Endothelial cell of umbilical vein (primary cell): ENCODE measurements at regions not wholly inside any gene's neighbourhood (a gene's known extent, or its start where the extent isn't known, plus 50 kb on each side); places are given as distances from the start of the nearest gene placed in this dataset.

Source experiments
- BruUV-seq: library from RNA; stranded (reverse); fragments of 400-500 nt; replicated peaks from 2 replicates; lab custom pipeline; 2021; lab: Mats Ljungman, UMichigan
- CTCF ChIA-PET: fragments of 300-600, 350-600 bp; sonication (Branson Sonifier 250); formaldehyde crosslinking; loops from one replicate; lab custom pipeline; 2021; ENCODE audit warnings: antibody characterized with exemption, inconsistent platforms; lab: Charles Lee
- POLR2A ChIA-PET: fragments of 300-600, 350-600 bp; sonication (Branson Sonifier 250); formaldehyde crosslinking; loops from one replicate; lab custom pipeline; 2021; ENCODE audit warnings: antibody characterized with exemption, inconsistent platforms; lab: Charles Lee
- DNase-seq: peaks from one replicate; pipeline ENCODE4 v3.0.0-alpha.2; 2011; ENCODE audit warnings: low read depth, low spot score
- FAIRE-seq: peaks from 2 replicates; lab custom pipeline; 2011; peaks lifted over from hg19 to GRCh38; lab: Jason Lieb, UNC
- H2AFZ ChIP-seq: 2 replicates; pipeline ENCODE4 v1.6.0; 2012; ENCODE audit warnings: low read depth, low read length, control low read depth, inconsistent platforms
- H3K27ac ChIP-seq: 2 replicates; pipeline ENCODE4 v1.5.1; 2011; ENCODE audit warnings: low read depth, mild to moderate bottlenecking, control low read depth, low read length, moderate library complexity; ENCODE audit not compliant: insufficient read depth
- H3K27me3 ChIP-seq, 2 experiments: 2 replicates each; pipeline versions ENCODE4 v1.6.0 to v1.6.1; 2011; ENCODE audit warnings: low read length in 2 of 2, mixed read lengths in 1 of 2; ENCODE audit not compliant: control insufficient read depth in 2 of 2, insufficient read depth in 2 of 2
- H3K36me3 ChIP-seq, 2 experiments: 2 replicates in 1 of 2; 3 replicates in 1 of 2; pipeline ENCODE4 v1.5.1; 2011; ENCODE audit warnings: low read length in 2 of 2, mild to moderate bottlenecking in 1 of 2, moderate library complexity in 1 of 2; ENCODE audit not compliant: control insufficient read depth in 2 of 2, insufficient read depth in 2 of 2; ENCODE audit errors: extremely low read depth in 1 of 2
- H3K4me1 ChIP-seq: 3 replicates; pipeline ENCODE4 v1.5.1; 2011; ENCODE audit warnings: mild to moderate bottlenecking, low read length; ENCODE audit not compliant: control insufficient read depth, insufficient read depth; ENCODE audit errors: extremely low read depth
- H3K4me2 ChIP-seq: 2 replicates; pipeline ENCODE4 v1.6.1; 2011; ENCODE audit warnings: low read length, control low read depth, mixed read lengths; ENCODE audit not compliant: insufficient read depth
- H3K4me3 ChIP-seq, 3 experiments: fragments of 200-600 bp in 1 of 3; sonication (generic), shearing (Covaris generic) in 1 of 3; replicated peaks in 1 of 3; 2 replicates each; pipeline ENCODE4 v1.5.1; 2011 to 2016; ENCODE audit warnings: control low read depth in 3 of 3, low read length in 3 of 3, mild to moderate bottlenecking in 2 of 3, inconsistent platforms in 1 of 3, low read depth in 1 of 3, moderate library complexity in 1 of 3; ENCODE audit not compliant: insufficient read depth in 1 of 3
- H3K79me2 ChIP-seq: 2 replicates; pipeline ENCODE4 v1.6.0; 2012; ENCODE audit warnings: low read length, inconsistent platforms; ENCODE audit not compliant: control insufficient read depth, insufficient read depth
- H3K9ac ChIP-seq: replicated peaks from 2 replicates; pipeline ENCODE3; 2011; ENCODE audit warnings: low read length, control low read depth; ENCODE audit not compliant: insufficient read depth; ENCODE audit errors: extremely low read depth
- H3K9me1 ChIP-seq: replicated peaks from 3 replicates; pipeline ENCODE4 v1.6.0; 2011; ENCODE audit warnings: mild to moderate bottlenecking, low read length; ENCODE audit not compliant: control insufficient read depth, insufficient read depth; ENCODE audit errors: extremely low read depth
- H3K9me3 ChIP-seq: replicated peaks from 2 replicates; pipeline ENCODE4 v1.5.1; 2012; ENCODE audit warnings: low read length, inconsistent platforms; ENCODE audit not compliant: control insufficient read depth, insufficient read depth
- H4K20me1 ChIP-seq: replicated peaks from 2 replicates; pipeline ENCODE3; 2011; ENCODE audit warnings: mild to moderate bottlenecking, low read length; ENCODE audit not compliant: control insufficient read depth, insufficient read depth; ENCODE audit errors: extremely low read depth
- CTCF ChIP-seq, 2 donors: IDR thresholded peaks; 1 replicate in 1 of 2; 2 replicates in 1 of 2; pipeline ENCODE4 v1.5.1; 2011; ENCODE audit warnings: low read length in 2 of 2, mild to moderate bottlenecking in 2 of 2, moderate library complexity in 2 of 2, control low read depth in 1 of 2, inconsistent platforms in 1 of 2, low read depth in 1 of 2; ENCODE audit not compliant: insufficient read depth in 1 of 2; ENCODE audit errors: extremely low read depth in 1 of 2
- EZH2 ChIP-seq: IDR thresholded peaks from 2 replicates; pipeline ENCODE4 v1.6.1; 2012; ENCODE audit warnings: borderline replicate concordance, low read depth, mild to moderate bottlenecking, moderate library complexity, low read length, inconsistent platforms; ENCODE audit not compliant: severe bottlenecking
- FOS ChIP-seq: IDR thresholded peaks from 2 replicates; pipeline ENCODE4 v1.6.1; 2011; ENCODE audit warnings: mild to moderate bottlenecking, low read length, moderate library complexity, borderline replicate concordance; ENCODE audit not compliant: insufficient read depth
- GATA2 ChIP-seq: IDR thresholded peaks from 2 replicates; pipeline ENCODE4 v1.7.0; 2011; ENCODE audit warnings: low read depth, mild to moderate bottlenecking, moderate library complexity, mixed read lengths, low read length; ENCODE audit not compliant: insufficient read length, insufficient read depth
- JUN ChIP-seq: IDR thresholded peaks from 2 replicates; pipeline ENCODE4 v1.6.1; 2011; ENCODE audit warnings: borderline replicate concordance, low read depth; ENCODE audit not compliant: insufficient read length, insufficient read depth
- MAX ChIP-seq: IDR thresholded peaks from 2 replicates; pipeline ENCODE4 v1.6.1; 2011; ENCODE audit not compliant: insufficient read depth, insufficient read length
- MYC ChIP-seq: IDR thresholded peaks from one replicate; pipeline ENCODE4 v1.6.1; 2011; ENCODE audit warnings: mild to moderate bottlenecking, low read depth, low read length
- POLR2A ChIP-seq: IDR thresholded peaks from 2 replicates; pipeline ENCODE4 v1.6.1; 2012; ENCODE audit warnings: low read depth, mild to moderate bottlenecking, control low read depth, low read length
- POLR2AphosphoS5 ChIP-seq: IDR thresholded peaks from 2 replicates; pipeline ENCODE4 v1.6.1; 2012; ENCODE audit warnings: low read depth, mild to moderate bottlenecking, control low read depth, low read length, moderate library complexity; ENCODE audit not compliant: insufficient read depth
- dilution Hi-C: fragments of 300-500 bp; cut with MboI; formaldehyde crosslinking; loops from one replicate; pipeline ENCODE4 v1.15.0; 2019; ENCODE audit warnings: low sequenced_read_pairs; ENCODE audit not compliant: extremely low pct_ligation_motif_present
- intact Hi-C: fragments of 100-400 bp; cut with micrococcal nuclease; formaldehyde crosslinking; loops from one replicate; pipeline ENCODE4 v1.10.0; 2022

- no TSS peak for BruUV-seq
- Histone ChIP-seq H3K9me1 (no peaks in the 10 kb centered on the region), H3K79me2 (no peaks in the 10 kb centered on the region), H3K9ac (no peak overlapping the region), H3K27ac (no peak overlapping the region), H3K4me1 (no peaks in the 10 kb centered on the region), H2AFZ (no peak overlapping the region), H3K27me3 (peaks cover 0 to 3% of the 10 kb centered on the region in 2 experiments), H3K4me3 (no peak overlapping the region), H4K20me1 (no peaks in the 10 kb centered on the region), H3K36me3 (no peaks in the 10 kb centered on the region), H3K4me2 (no peak overlapping the region), H3K9me3 (no peaks in the 10 kb centered on the region)
- intact Hi-C loops (no loop called here), dilution Hi-C loops (no loop called here)
- FAIRE-seq (no peak), DNase-seq (no peak)
- POLR2A ChIA-PET: no interaction called here
- TF ChIP-seq MYC (no peak), POLR2A (no peak), EZH2 (no peak), JUN (no peak), CTCF (IDR thresholded peaks at IDR 0.05; ENCODE audit: extremely low read depth in 1 of 2, insufficient read depth in 1 of 2, low read depth in 1 of 2, low read length in 2 of 2) (no peak), MAX (no peak), GATA2 (no peak), POLR2AphosphoS5 (no peak), FOS (no peak)
- CTCF ChIA-PET: no interaction called here
Observed at GRCh38 chr15:62647843-62648505, 394.6 kb upstream of the TPM1 start.
